Right lobe of liver (tissue), 4 donors: ENCODE measurements at regions not wholly inside any gene's neighbourhood (a gene's known extent, or its start where the extent isn't known, plus 50 kb on each side); places are given as distances from the start of the nearest gene placed in this dataset.
"Not testable (repeated sequence)": the region's sequence is repeated elsewhere in the genome, so short reads cannot be mapped to it uniquely, and the experiment has no call there.

Experiments used
- POLR2A ChIP-seq: fragments of 450-650 bp; IDR thresholded peaks from one replicate; pipeline ENCODE4 v1.6.1; 2017; ENCODE audit warnings: antibody characterized with exemption, mild to moderate bottlenecking
- TF ChIP-seq, protein P1 (sequence below), 4 donors: fragments of 200-600 bp in 3 of 4; fragments of 450-650 bp in 1 of 4; IDR thresholded peaks; one replicate each; pipeline versions ENCODE4 v1.5.1 to v1.8.0; 2016 to 2022; ENCODE audit warnings: antibody characterized with exemption in 4 of 4, mild to moderate bottlenecking in 2 of 4
- donor health status: DM: no; HTN: no; CAD: no.
- donor health status: DM: no; HTN: no; CAD: no.
- donor health status: DM: no; HTN: yes; CAD: no.

GRCh38 chr10:47599657-47600056 lies 76.2 kb upstream of the AGAP9 start:
- TF ChIP-seq, protein P1, sequence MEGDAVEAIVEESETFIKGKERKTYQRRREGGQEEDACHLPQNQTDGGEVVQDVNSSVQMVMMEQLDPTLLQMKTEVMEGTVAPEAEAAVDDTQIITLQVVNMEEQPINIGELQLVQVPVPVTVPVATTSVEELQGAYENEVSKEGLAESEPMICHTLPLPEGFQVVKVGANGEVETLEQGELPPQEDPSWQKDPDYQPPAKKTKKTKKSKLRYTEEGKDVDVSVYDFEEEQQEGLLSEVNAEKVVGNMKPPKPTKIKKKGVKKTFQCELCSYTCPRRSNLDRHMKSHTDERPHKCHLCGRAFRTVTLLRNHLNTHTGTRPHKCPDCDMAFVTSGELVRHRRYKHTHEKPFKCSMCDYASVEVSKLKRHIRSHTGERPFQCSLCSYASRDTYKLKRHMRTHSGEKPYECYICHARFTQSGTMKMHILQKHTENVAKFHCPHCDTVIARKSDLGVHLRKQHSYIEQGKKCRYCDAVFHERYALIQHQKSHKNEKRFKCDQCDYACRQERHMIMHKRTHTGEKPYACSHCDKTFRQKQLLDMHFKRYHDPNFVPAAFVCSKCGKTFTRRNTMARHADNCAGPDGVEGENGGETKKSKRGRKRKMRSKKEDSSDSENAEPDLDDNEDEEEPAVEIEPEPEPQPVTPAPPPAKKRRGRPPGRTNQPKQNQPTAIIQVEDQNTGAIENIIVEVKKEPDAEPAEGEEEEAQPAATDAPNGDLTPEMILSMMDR (IDR thresholded peaks at IDR 0.05), result not testable (repeated sequence)
- not testable (repeated sequence) for TF ChIP-seq POLR2A
